ENCODE measurements at regions not wholly inside any gene's neighbourhood (a gene's known extent, or its start where the extent isn't known, plus 50 kb on each side); places are given as distances from the start of the nearest gene placed in this dataset.

- Histone ChIP-seq H3K27me3 (no peaks in the 10 kb centered on the region), H3K4me1 (no peaks in the 10 kb centered on the region), H3K27ac (no peak overlapping the region), H3K4me3 (no peak overlapping the region), H3K9me3 (no peaks in the 10 kb centered on the region), H3K36me3 (no peaks in the 10 kb centered on the region)
- in situ Hi-C loops (cut with MboI; ENCODE audit: low pct_ligation_motif_present in 1 of 4, low pct_unique_long_range_greater_than_20kb in 1 of 4, low sequenced_read_pairs in 3 of 4) = no loop called here
- 50 to 82% methylated on average over 4 to 5 of the region's 5 CpGs for WGBS, 2 donors (ENCODE audit: low coverage in 1 of 2)
- intact Hi-C loops (cut with DNase I; ENCODE audit: low total_unique reads) = no loop called here
- no peak for TF ChIP-seq POLR2A (IDR thresholded peaks at IDR 0.05)
- DNase-seq = no peak
These were observed 452.3 kb upstream of the MDGA2 start for GRCh38 chr14:48127674-48128073.

DNA sequence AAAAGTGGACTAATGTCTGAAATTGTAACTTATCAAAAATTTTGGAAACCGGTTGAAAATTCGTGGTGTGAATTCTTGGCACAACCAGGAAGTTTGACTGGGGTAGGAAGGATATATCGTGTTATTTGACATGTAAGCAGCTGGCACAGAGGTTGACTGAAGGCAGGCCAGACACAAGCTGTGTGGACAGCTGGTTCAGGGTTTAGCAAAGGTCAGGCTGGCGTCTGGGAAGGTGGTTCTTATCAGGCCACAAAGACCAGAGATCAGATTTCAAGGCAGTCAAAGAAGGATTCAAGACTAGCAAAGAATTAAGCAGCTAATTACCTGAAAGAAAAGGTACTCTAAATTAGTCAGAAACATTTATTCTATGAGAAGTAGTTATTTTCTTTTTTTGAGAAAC lies 450.2 kb upstream of the MDGA2 start:
- no peak for DNase-seq
- H3K36me3 ChIP-seq = no peaks in the 10 kb centered on the region
- in situ Hi-C loops (cut with MboI; ENCODE audit: low pct_ligation_motif_present in 1 of 4, low pct_unique_long_range_greater_than_20kb in 1 of 4, low sequenced_read_pairs in 3 of 4) = no loop called here

DNA sequence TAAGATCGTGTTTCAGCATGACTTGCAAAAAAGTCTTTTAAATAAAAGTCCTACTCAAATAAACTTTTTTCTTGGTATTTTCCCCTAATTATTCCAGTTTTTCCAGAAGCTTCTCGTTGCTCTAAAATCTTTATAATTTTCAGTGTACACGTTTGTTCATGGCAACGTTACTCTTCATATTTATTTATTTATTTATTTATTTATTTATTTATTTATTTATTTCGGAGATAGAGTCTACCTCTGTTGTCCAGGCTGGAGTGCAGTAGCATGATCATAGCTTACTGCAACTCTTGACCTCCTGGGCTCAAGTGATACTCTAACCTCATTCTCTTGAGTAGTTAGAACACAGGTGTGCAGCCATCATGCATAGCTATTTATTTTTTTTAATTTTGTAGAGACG lies 438.3 kb upstream of the MDGA2 start:
- intact Hi-C loops (cut with DNase I; ENCODE audit: low total_unique reads) = no loop called here

More for the DNA sequence above, 450.2 kb upstream of the MDGA2 start:
- Histone ChIP-seq H3K4me1 (no peaks in the 10 kb centered on the region), H3K27me3 (no peaks in the 10 kb centered on the region), H3K27ac (no peak overlapping the region), H3K9me3 (no peaks in the 10 kb centered on the region), H3K4me3 (no peak overlapping the region)
- 44 to 53% methylated on average over 4 of the region's 4 CpGs for WGBS, 2 donors (ENCODE audit: low coverage in 1 of 2)
- intact Hi-C loops (cut with DNase I; ENCODE audit: low total_unique reads) = no loop called here
- no peak for TF ChIP-seq POLR2AphosphoS5 (IDR thresholded peaks at IDR 0.05)
- TF ChIP-seq, protein P1, sequence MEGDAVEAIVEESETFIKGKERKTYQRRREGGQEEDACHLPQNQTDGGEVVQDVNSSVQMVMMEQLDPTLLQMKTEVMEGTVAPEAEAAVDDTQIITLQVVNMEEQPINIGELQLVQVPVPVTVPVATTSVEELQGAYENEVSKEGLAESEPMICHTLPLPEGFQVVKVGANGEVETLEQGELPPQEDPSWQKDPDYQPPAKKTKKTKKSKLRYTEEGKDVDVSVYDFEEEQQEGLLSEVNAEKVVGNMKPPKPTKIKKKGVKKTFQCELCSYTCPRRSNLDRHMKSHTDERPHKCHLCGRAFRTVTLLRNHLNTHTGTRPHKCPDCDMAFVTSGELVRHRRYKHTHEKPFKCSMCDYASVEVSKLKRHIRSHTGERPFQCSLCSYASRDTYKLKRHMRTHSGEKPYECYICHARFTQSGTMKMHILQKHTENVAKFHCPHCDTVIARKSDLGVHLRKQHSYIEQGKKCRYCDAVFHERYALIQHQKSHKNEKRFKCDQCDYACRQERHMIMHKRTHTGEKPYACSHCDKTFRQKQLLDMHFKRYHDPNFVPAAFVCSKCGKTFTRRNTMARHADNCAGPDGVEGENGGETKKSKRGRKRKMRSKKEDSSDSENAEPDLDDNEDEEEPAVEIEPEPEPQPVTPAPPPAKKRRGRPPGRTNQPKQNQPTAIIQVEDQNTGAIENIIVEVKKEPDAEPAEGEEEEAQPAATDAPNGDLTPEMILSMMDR (IDR thresholded peaks at IDR 0.05) = no peak
- no peak for TF ChIP-seq EP300 (IDR thresholded peaks at IDR 0.05; ENCODE audit: low read depth)
- TF ChIP-seq POLR2A (IDR thresholded peaks at IDR 0.05) = no peak

DNA sequence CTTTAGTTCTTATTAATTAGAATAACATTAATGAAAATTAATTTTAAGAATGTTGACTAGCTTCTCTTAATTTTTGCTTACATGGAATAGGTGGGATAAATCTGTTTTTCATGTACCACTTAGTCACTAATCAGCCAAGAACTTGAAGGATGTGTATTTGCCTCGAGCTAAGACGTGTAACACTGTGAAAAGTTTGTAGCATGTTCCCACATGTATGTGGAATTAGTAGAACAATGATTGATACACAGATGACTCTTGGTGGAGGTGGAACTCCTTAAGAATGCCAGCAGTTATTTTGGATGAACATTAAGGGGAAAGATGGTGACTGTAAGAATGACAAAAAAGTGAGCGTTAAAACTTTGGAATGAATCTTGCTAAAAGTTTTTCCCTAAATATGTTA lies 435.7 kb upstream of the MDGA2 start:
- in situ Hi-C loops (cut with MboI; ENCODE audit: low pct_ligation_motif_present in 1 of 4, low pct_unique_long_range_greater_than_20kb in 1 of 4, low sequenced_read_pairs in 3 of 4) = no loop called here
- DNase-seq = no peak
- Histone ChIP-seq H3K27ac (no peak overlapping the region), H3K9me3 (no peaks in the 10 kb centered on the region), H3K36me3 (no peaks in the 10 kb centered on the region), H3K4me1 (no peaks in the 10 kb centered on the region), H3K27me3 (no peaks in the 10 kb centered on the region), H3K4me3 (no peak overlapping the region)
- intact Hi-C loops (cut with DNase I; ENCODE audit: low total_unique reads) = no loop called here
- no peak for TF ChIP-seq POLR2AphosphoS5 (IDR thresholded peaks at IDR 0.05)
- TF ChIP-seq, protein P1 (IDR thresholded peaks at IDR 0.05) = no peak
- no peak for TF ChIP-seq EP300 (IDR thresholded peaks at IDR 0.05; ENCODE audit: low read depth)
- 70% methylated on average over 3 of the region's 3 CpGs; no CpG with 5 or more reads in 1 of the 2 donors for WGBS, 2 donors (ENCODE audit: low coverage in 1 of 2)

More for the DNA sequence above, 438.3 kb upstream of the MDGA2 start:
- in situ Hi-C loops (cut with MboI; ENCODE audit: low pct_ligation_motif_present in 1 of 4, low pct_unique_long_range_greater_than_20kb in 1 of 4, low sequenced_read_pairs in 3 of 4) = no loop called here
- Histone ChIP-seq H3K4me3 (no peak overlapping the region), H3K36me3 (no peaks in the 10 kb centered on the region), H3K27me3 (no peaks in the 10 kb centered on the region), H3K9me3 (no peaks in the 10 kb centered on the region), H3K27ac (no peak overlapping the region), H3K4me1 (no peaks in the 10 kb centered on the region)
- DNase-seq = no peak
- WGBS, 2 donors (ENCODE audit: low coverage in 1 of 2) = 79 to 86% methylated on average over 6 of the region's 6 CpGs
- TF ChIP-seq POLR2A (IDR thresholded peaks at IDR 0.05) (no peak), POLR2AphosphoS5 (IDR thresholded peaks at IDR 0.05) (no peak), EP300 (IDR thresholded peaks at IDR 0.05; ENCODE audit: low read depth) (no peak)
- TF ChIP-seq, protein P1 (IDR thresholded peaks at IDR 0.05) = no peak

GRCh38 chr14:48107646-48108045 lies 432.2 kb upstream of the MDGA2 start:
- in situ Hi-C loops (cut with MboI; ENCODE audit: low pct_ligation_motif_present in 1 of 4, low pct_unique_long_range_greater_than_20kb in 1 of 4, low sequenced_read_pairs in 3 of 4) (no loop called here), intact Hi-C loops (cut with DNase I; ENCODE audit: low total_unique reads) (no loop called here)
- H3K36me3 ChIP-seq = no peaks in the 10 kb centered on the region
- no peak overlapping the region for H3K4me3 ChIP-seq
- no peak overlapping the region for H3K27ac ChIP-seq
- no peaks in the 10 kb centered on the region for H3K9me3 ChIP-seq
- DNase-seq = no peak
- no peaks in the 10 kb centered on the region for H3K4me1 ChIP-seq
- no peaks in the 10 kb centered on the region for H3K27me3 ChIP-seq
- TF ChIP-seq, protein P1 (IDR thresholded peaks at IDR 0.05) = no peak
- TF ChIP-seq EP300 (IDR thresholded peaks at IDR 0.05; ENCODE audit: low read depth) = no peak
- TF ChIP-seq POLR2A (IDR thresholded peaks at IDR 0.05) = no peak
- no peak for TF ChIP-seq POLR2AphosphoS5 (IDR thresholded peaks at IDR 0.05)
- WGBS, 2 donors (ENCODE audit: low coverage in 1 of 2) = 75 to 83% methylated on average over 1 of the region's 1 CpG
